ENCODE measurements at regions not wholly inside any gene's neighbourhood (a gene's known extent, or its start where the extent isn't known, plus 50 kb on each side); places are given as distances from the start of the nearest gene placed in this dataset.
A peak's percentile ranks its signal among the peaks of the same experiment; 100 is the strongest.

DNA sequence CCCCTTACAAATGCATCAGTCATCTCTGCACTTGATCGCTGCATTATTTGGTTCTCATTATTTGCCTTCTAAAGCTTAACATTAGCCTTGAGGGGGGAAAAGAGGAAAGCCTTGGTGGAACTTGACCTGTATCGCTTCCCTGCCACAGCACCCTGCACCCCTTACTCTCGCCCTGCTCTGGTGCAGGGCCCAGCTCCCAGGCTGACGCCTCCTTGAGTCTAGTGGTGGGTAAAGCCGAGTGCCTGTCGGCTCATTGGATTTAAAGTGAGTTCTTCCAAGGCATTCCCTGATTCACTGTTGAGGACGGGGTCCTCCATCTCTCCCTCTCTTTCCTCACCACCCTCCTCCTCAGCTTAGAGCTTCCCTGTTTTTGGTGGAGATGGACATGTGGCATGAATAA is 145.0 kb upstream of the GYPC start:
- no peaks in the 10 kb centered on the region for H3K27me3 ChIP-seq (ENCODE audit: insufficient read depth)
- H3K4me3 ChIP-seq: no peak overlapping the region
- H3K27ac ChIP-seq (ENCODE audit: low read depth): no peak overlapping the region
- H4K20me1 ChIP-seq (replicated peaks; ENCODE audit: insufficient read depth): no peaks in the 10 kb centered on the region
- H3K36me3 ChIP-seq (ENCODE audit: insufficient read depth): no peaks in the 10 kb centered on the region
- Mint-ChIP-seq H3K4me1 (peaks cover 15% of the 10 kb centered on the region), H3K9me3 (peaks cover 9% of the 10 kb centered on the region; the same call in 1 of the 3 replicates), H3K4me3 (no peak overlapping the region), H3K36me3 (ENCODE audit: low read depth) (no peaks in the 10 kb centered on the region), H3K27ac (no peak overlapping the region), H3K27me3 (ENCODE audit: insufficient read depth, low read depth, poor library complexity) (peaks cover 3% of the 10 kb centered on the region)
- DNase-seq (ENCODE audit: low spot score) (peak; percentile 2), ATAC-seq (peak; percentile 58; the same call in 1 of the 3 replicates)
- no peaks in the 10 kb centered on the region for H3F3A ChIP-seq (replicated peaks; ENCODE audit: low read depth)
- no peaks in the 10 kb centered on the region for H3K9me2 ChIP-seq (ENCODE audit: insufficient read depth)
- TF ChIP-seq POLR2AphosphoS5 (IDR thresholded peaks at IDR 0.05; ENCODE audit: low read depth): no peak
- no peak for TF ChIP-seq JUNB (IDR thresholded peaks at IDR 0.05; ENCODE audit: unreplicated experiment)
- TF ChIP-seq EZH2phosphoT487 (IDR thresholded peaks at IDR 0.05; ENCODE audit: unreplicated experiment): no peak
- TF ChIP-seq, protein P1, sequence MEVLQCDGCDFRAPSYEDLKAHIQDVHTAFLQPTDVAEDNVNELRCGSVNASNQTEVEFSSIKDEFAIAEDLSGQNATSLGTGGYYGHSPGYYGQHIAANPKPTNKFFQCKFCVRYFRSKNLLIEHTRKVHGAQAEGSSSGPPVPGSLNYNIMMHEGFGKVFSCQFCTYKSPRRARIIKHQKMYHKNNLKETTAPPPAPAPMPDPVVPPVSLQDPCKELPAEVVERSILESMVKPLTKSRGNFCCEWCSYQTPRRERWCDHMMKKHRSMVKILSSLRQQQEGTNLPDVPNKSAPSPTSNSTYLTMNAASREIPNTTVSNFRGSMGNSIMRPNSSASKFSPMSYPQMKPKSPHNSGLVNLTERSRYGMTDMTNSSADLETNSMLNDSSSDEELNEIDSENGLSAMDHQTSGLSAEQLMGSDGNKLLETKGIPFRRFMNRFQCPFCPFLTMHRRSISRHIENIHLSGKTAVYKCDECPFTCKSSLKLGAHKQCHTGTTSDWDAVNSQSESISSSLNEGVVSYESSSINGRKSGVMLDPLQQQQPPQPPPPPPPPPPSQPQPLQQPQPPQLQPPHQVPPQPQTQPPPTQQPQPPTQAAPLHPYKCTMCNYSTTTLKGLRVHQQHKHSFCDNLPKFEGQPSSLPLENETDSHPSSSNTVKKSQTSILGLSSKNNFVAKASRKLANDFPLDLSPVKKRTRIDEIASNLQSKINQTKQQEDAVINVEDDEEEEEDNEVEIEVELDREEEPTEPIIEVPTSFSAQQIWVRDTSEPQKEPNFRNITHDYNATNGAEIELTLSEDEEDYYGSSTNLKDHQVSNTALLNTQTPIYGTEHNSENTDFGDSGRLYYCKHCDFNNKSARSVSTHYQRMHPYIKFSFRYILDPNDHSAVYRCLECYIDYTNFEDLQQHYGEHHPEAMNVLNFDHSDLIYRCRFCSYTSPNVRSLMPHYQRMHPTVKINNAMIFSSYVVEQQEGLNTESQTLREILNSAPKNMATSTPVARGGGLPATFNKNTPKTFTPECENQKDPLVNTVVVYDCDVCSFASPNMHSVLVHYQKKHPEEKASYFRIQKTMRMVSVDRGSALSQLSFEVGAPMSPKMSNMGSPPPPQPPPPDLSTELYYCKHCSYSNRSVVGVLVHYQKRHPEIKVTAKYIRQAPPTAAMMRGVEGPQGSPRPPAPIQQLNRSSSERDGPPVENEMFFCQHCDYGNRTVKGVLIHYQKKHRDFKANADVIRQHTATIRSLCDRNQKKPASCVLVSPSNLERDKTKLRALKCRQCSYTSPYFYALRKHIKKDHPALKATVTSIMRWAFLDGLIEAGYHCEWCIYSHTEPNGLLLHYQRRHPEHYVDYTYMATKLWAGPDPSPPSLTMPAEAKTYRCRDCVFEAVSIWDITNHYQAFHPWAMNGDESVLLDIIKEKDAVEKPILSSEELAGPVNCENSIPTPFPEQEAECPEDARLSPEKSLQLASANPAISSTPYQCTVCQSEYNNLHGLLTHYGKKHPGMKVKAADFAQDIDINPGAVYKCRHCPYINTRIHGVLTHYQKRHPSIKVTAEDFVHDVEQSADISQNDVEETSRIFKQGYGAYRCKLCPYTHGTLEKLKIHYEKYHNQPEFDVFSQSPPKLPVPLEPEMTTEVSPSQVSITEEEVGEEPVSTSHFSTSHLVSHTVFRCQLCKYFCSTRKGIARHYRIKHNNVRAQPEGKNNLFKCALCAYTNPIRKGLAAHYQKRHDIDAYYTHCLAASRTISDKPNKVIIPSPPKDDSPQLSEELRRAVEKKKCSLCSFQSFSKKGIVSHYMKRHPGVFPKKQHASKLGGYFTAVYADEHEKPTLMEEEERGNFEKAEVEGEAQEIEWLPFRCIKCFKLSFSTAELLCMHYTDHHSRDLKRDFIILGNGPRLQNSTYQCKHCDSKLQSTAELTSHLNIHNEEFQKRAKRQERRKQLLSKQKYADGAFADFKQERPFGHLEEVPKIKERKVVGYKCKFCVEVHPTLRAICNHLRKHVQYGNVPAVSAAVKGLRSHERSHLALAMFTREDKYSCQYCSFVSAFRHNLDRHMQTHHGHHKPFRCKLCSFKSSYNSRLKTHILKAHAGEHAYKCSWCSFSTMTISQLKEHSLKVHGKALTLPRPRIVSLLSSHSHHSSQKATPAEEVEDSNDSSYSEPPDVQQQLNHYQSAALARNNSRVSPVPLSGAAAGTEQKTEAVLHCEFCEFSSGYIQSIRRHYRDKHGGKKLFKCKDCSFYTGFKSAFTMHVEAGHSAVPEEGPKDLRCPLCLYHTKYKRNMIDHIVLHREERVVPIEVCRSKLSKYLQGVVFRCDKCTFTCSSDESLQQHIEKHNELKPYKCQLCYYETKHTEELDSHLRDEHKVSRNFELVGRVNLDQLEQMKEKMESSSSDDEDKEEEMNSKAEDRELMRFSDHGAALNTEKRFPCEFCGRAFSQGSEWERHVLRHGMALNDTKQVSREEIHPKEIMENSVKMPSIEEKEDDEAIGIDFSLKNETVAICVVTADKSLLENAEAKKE (CRISPR knock-in tag; IDR thresholded peaks at IDR 0.05): no peak
- TF ChIP-seq, protein P2, sequence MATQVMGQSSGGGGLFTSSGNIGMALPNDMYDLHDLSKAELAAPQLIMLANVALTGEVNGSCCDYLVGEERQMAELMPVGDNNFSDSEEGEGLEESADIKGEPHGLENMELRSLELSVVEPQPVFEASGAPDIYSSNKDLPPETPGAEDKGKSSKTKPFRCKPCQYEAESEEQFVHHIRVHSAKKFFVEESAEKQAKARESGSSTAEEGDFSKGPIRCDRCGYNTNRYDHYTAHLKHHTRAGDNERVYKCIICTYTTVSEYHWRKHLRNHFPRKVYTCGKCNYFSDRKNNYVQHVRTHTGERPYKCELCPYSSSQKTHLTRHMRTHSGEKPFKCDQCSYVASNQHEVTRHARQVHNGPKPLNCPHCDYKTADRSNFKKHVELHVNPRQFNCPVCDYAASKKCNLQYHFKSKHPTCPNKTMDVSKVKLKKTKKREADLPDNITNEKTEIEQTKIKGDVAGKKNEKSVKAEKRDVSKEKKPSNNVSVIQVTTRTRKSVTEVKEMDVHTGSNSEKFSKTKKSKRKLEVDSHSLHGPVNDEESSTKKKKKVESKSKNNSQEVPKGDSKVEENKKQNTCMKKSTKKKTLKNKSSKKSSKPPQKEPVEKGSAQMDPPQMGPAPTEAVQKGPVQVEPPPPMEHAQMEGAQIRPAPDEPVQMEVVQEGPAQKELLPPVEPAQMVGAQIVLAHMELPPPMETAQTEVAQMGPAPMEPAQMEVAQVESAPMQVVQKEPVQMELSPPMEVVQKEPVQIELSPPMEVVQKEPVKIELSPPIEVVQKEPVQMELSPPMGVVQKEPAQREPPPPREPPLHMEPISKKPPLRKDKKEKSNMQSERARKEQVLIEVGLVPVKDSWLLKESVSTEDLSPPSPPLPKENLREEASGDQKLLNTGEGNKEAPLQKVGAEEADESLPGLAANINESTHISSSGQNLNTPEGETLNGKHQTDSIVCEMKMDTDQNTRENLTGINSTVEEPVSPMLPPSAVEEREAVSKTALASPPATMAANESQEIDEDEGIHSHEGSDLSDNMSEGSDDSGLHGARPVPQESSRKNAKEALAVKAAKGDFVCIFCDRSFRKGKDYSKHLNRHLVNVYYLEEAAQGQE (IDR thresholded peaks at IDR 0.05; ENCODE audit: unreplicated experiment): no peak
- no peak for TF ChIP-seq EZH2 (IDR thresholded peaks at IDR 0.05; ENCODE audit: low read depth, unreplicated experiment)
- TF ChIP-seq, protein P3, sequence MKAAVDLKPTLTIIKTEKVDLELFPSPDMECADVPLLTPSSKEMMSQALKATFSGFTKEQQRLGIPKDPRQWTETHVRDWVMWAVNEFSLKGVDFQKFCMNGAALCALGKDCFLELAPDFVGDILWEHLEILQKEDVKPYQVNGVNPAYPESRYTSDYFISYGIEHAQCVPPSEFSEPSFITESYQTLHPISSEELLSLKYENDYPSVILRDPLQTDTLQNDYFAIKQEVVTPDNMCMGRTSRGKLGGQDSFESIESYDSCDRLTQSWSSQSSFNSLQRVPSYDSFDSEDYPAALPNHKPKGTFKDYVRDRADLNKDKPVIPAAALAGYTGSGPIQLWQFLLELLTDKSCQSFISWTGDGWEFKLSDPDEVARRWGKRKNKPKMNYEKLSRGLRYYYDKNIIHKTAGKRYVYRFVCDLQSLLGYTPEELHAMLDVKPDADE (IDR thresholded peaks at IDR 0.05): no peak
- TF ChIP-seq NANOG (IDR thresholded peaks at IDR 0.05; ENCODE audit: borderline replicate concordance): no peak
- TF ChIP-seq, protein P4, sequence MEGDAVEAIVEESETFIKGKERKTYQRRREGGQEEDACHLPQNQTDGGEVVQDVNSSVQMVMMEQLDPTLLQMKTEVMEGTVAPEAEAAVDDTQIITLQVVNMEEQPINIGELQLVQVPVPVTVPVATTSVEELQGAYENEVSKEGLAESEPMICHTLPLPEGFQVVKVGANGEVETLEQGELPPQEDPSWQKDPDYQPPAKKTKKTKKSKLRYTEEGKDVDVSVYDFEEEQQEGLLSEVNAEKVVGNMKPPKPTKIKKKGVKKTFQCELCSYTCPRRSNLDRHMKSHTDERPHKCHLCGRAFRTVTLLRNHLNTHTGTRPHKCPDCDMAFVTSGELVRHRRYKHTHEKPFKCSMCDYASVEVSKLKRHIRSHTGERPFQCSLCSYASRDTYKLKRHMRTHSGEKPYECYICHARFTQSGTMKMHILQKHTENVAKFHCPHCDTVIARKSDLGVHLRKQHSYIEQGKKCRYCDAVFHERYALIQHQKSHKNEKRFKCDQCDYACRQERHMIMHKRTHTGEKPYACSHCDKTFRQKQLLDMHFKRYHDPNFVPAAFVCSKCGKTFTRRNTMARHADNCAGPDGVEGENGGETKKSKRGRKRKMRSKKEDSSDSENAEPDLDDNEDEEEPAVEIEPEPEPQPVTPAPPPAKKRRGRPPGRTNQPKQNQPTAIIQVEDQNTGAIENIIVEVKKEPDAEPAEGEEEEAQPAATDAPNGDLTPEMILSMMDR (conservative IDR thresholded peaks at IDR 0.05; ENCODE audit: low read depth in 2 of 2): no peak
- TF ChIP-seq CREB1 (CRISPR knock-in tag; IDR thresholded peaks at IDR 0.05; ENCODE audit: low read depth): no peak
- no peak for TF ChIP-seq STAT1 (IDR thresholded peaks at IDR 0.05; ENCODE audit: unreplicated experiment)
- TF ChIP-seq ZNF114 (CRISPR knock-in tag; IDR thresholded peaks at IDR 0.05): no peak
- no peak for TF ChIP-seq ZNF331 (CRISPR knock-in tag; IDR thresholded peaks at IDR 0.05; ENCODE audit: low read depth)
- no peak overlapping the region for H2AFZ ChIP-seq
- no peak overlapping the region for H3K4me2 ChIP-seq
- H3K4me1 ChIP-seq (ENCODE audit: insufficient read depth): 0 out of 2 replicates have a peak, but pooled peaks cover 4% of the 10 kb centered on the region
- H3K79me2 ChIP-seq (replicated peaks; ENCODE audit: insufficient read depth): no peaks in the 10 kb centered on the region
